B cell (primary cell): ENCODE measurements at regions not wholly inside any gene's neighbourhood (a gene's known extent, or its start where the extent isn't known, plus 50 kb on each side); places are given as distances from the start of the nearest gene placed in this dataset.

Experiments used
- ATAC-seq: fragments of 200-7000 bp; cut with Tn5 transposase; one replicate; pipeline ENCODE4 v1.10.0; 2021; ENCODE audit warnings: low read depth, mild to moderate bottlenecking, moderate number of reproducible peaks, moderate library complexity
- CTCF ChIA-PET: fragments of 350-600 bp; sonication (Branson Sonifier 250); formaldehyde crosslinking; loops from one replicate; lab custom pipeline; 2021; ENCODE audit warnings: antibody characterized with exemption, inconsistent platforms; lab: Charles Lee
- POLR2A ChIA-PET: fragments of 350-600 bp; sonication (Branson Sonifier 250); formaldehyde crosslinking; loops from one replicate; lab custom pipeline; 2021; ENCODE audit warnings: antibody characterized with exemption; lab: Charles Lee
- DNase-seq: peaks from one replicate; pipeline ENCODE4 v3.0.0; 2013
- H2AFZ ChIP-seq: 2 replicates; pipeline ENCODE4 v1.6.1; 2012; ENCODE audit warnings: mild to moderate bottlenecking, low read depth, low read length; ENCODE audit not compliant: insufficient read depth, poor library complexity, severe bottlenecking
- H3K27ac ChIP-seq, 2 donors: 1 replicate in 1 of 2; 2 replicates in 1 of 2; pipeline ENCODE4 v1.5.1; 2012 to 2013; ENCODE audit warnings: low read length in 2 of 2, mild to moderate bottlenecking in 2 of 2, moderate library complexity in 1 of 2
- H3K27me3 ChIP-seq, 4 experiments: fragments of 200-600 bp in 1 of 4; sonication (generic) in 1 of 4; replicated peaks in 1 of 4; 1 replicate in 2 of 4; 2 replicates in 2 of 4; pipeline versions ENCODE4 v1.6.1 to v1.7.0; 2013 to 2016; ENCODE audit warnings: low read length in 3 of 4, mild to moderate bottlenecking in 2 of 4, mixed read lengths in 1 of 4, moderate library complexity in 1 of 4; ENCODE audit not compliant: insufficient read depth in 4 of 4, control insufficient read depth in 3 of 4; ENCODE audit errors: control extremely low read depth in 1 of 4
- H3K36me3 ChIP-seq, 2 experiments: replicated peaks in 1 of 2; 1 replicate in 1 of 2; 2 replicates in 1 of 2; pipeline versions ENCODE4 v1.6.1 to v1.7.1; 2013; ENCODE audit warnings: low read length in 1 of 2; ENCODE audit not compliant: insufficient read depth in 2 of 2, control insufficient read depth in 1 of 2; ENCODE audit errors: control extremely low read depth in 1 of 2, extremely low read depth in 1 of 2
- H3K4me1 ChIP-seq, 2 donors: fragments of 200-600 bp in 1 of 2; sonication (generic) in 1 of 2; 1 replicate in 1 of 2; 2 replicates in 1 of 2; pipeline versions ENCODE4 v1.5.1 to v1.6.1; 2013 to 2017; ENCODE audit warnings: low read length in 2 of 2; ENCODE audit not compliant: control insufficient read depth in 2 of 2, insufficient read depth in 2 of 2
- H3K4me2 ChIP-seq: replicated peaks from 2 replicates; pipeline ENCODE3; 2012; ENCODE audit warnings: mild to moderate bottlenecking, low read depth, low read length; ENCODE audit not compliant: poor library complexity, severe bottlenecking
- H3K4me3 ChIP-seq, 5 experiments: fragments of 200-600 bp in 1 of 5; sonication (generic) in 1 of 5; 1 replicate in 3 of 5; 2 replicates in 2 of 5; pipeline versions ENCODE4 v1.5.1 to v1.7.0; 2011 to 2016; ENCODE audit warnings: low read length in 4 of 5, mild to moderate bottlenecking in 4 of 5, low read depth in 2 of 5, control low read depth in 1 of 5, moderate library complexity in 1 of 5; ENCODE audit not compliant: insufficient read depth in 1 of 5; ENCODE audit errors: control extremely low read depth in 1 of 5, extremely low read depth in 1 of 5
- H3K79me2 ChIP-seq: fragments of 200-600 bp; sonication (generic); one replicate; pipeline ENCODE4 v1.6.0; 2016; ENCODE audit warnings: low read length; ENCODE audit not compliant: control insufficient read depth, insufficient read depth
- H3K9ac ChIP-seq: fragments of 200-600 bp; sonication (generic); 2 replicates; pipeline ENCODE4 v1.6.1; 2017; ENCODE audit warnings: mild to moderate bottlenecking, low read length, moderate library complexity
- H3K9me3 ChIP-seq, 3 donors: one replicate each; pipeline versions ENCODE4 v1.6.1 to v1.7.1; 2013; ENCODE audit warnings: low read length in 2 of 3; ENCODE audit not compliant: control insufficient read depth in 2 of 3, insufficient read depth in 1 of 3; ENCODE audit errors: control extremely low read depth in 1 of 3
- H4K20me1 ChIP-seq: 2 replicates; pipeline ENCODE4 v1.6.0; 2012; ENCODE audit warnings: mild to moderate bottlenecking, low read length; ENCODE audit not compliant: insufficient read depth, control insufficient read depth, poor library complexity, severe bottlenecking
- H3K27ac Mint-ChIP-seq: one replicate; pipeline ENCODE4 v1.8.0; 2021; ENCODE audit warnings: mixed read lengths
- H3K27me3 Mint-ChIP-seq: one replicate; pipeline ENCODE4 v1.8.0; 2021; ENCODE audit warnings: mixed read lengths
- H3K4me1 Mint-ChIP-seq: one replicate; pipeline ENCODE4 v1.8.0; 2021; ENCODE audit warnings: mixed read lengths
- H3K4me3 Mint-ChIP-seq: one replicate; pipeline ENCODE4 v1.8.0; 2021; ENCODE audit warnings: mixed read lengths
- H3K9me3 Mint-ChIP-seq: one replicate; pipeline ENCODE4 v1.8.0; 2022; ENCODE audit warnings: mixed read lengths; ENCODE audit not compliant: insufficient read depth
- CTCF ChIP-seq: fragments of 200-600 bp; IDR thresholded peaks from one replicate; pipeline ENCODE4 v1.8.0; 2022; ENCODE audit warnings: antibody characterized with exemption, mild to moderate bottlenecking
- EZH2 ChIP-seq: IDR thresholded peaks from 2 replicates; pipeline ENCODE4 v1.6.1; 2012; ENCODE audit warnings: borderline replicate concordance, low read depth, mild to moderate bottlenecking, moderate library complexity, low read length; ENCODE audit not compliant: insufficient read depth, poor library complexity, severe bottlenecking
- WGBS: methylation state at CpG from one replicate; pipeline ENCODE4 v1.1.5; 2013; ENCODE audit warnings: missing lambda C conversion rate; ENCODE audit not compliant: insufficient coverage; 5-methylcytosine and 5-hydroxymethylcytosine counted together
- intact Hi-C: fragments of 100-400 bp; cut with micrococcal nuclease; formaldehyde crosslinking; loops from one replicate; pipeline ENCODE4 v1.10.0; 2022

GRCh38 chr11:115693002-115693401 lies 188.8 kb upstream of the CADM1 start:
- 71% methylated on average over 2 of the region's 3 CpGs for WGBS
- Mint-ChIP-seq H3K4me1 (no peaks in the 10 kb centered on the region), H3K27ac (no peak overlapping the region), H3K27me3 (peaks cover 4% of the 10 kb centered on the region), H3K9me3 (no peaks in the 10 kb centered on the region), H3K4me3 (no peak overlapping the region)
- H3K79me2 ChIP-seq = no peaks in the 10 kb centered on the region
- ChIA-PET CTCF (no interaction called here), POLR2A (no interaction called here)
- no peaks in the 10 kb centered on the region for H3K4me1 ChIP-seq
- no peak overlapping the region for H3K9ac ChIP-seq
- DNase-seq (no peak), ATAC-seq (no peak)
- no peaks in the 10 kb centered on the region for H3K36me3 ChIP-seq
- intact Hi-C loops = no loop called here
- no peaks in the 10 kb centered on the region for H3K27me3 ChIP-seq
- H4K20me1 ChIP-seq = no peaks in the 10 kb centered on the region
- TF ChIP-seq CTCF = no peak
- TF ChIP-seq EZH2 = no peak
- no peak overlapping the region for H2AFZ ChIP-seq
- H3K4me2 ChIP-seq = no peak overlapping the region
- H3K27ac ChIP-seq = no peak overlapping the region
- no peak overlapping the region for H3K4me3 ChIP-seq
- H3K9me3 ChIP-seq = peaks cover 0 to 9% (median 0%) of the 10 kb centered on the region in 3 donors

GRCh38 chr11:115691030-115691429 lies 186.8 kb upstream of the CADM1 start:
- H4K20me1 ChIP-seq = no peaks in the 10 kb centered on the region
- no peak overlapping the region for H3K27ac ChIP-seq
- Mint-ChIP-seq H3K27me3 (peaks cover 4% of the 10 kb centered on the region), H3K4me3 (no peak overlapping the region), H3K9me3 (no peaks in the 10 kb centered on the region), H3K27ac (no peak overlapping the region), H3K4me1 (no peaks in the 10 kb centered on the region)
- DNase-seq (no peak), ATAC-seq (no peak)
- H3K36me3 ChIP-seq = no peaks in the 10 kb centered on the region
- H3K79me2 ChIP-seq = no peaks in the 10 kb centered on the region
- ChIA-PET CTCF (no interaction called here), POLR2A (no interaction called here)
- no peak overlapping the region for H3K9ac ChIP-seq
- TF ChIP-seq CTCF = no peak
- no peak for TF ChIP-seq EZH2
- 84% methylated on average over 3 of the region's 3 CpGs for WGBS
- no peaks in the 10 kb centered on the region for H3K27me3 ChIP-seq
- H3K9me3 ChIP-seq = peaks cover 0 to 9% (median 0%) of the 10 kb centered on the region in 3 donors
- no peak overlapping the region for H2AFZ ChIP-seq
- no peak overlapping the region for H3K4me2 ChIP-seq
- H3K4me3 ChIP-seq = no peak overlapping the region
- no peaks in the 10 kb centered on the region for H3K4me1 ChIP-seq
- intact Hi-C loops = no loop called here
